ENCODE measurements at regions not wholly inside any gene's neighbourhood (a gene's known extent, or its start where the extent isn't known, plus 50 kb on each side); places are given as distances from the start of the nearest gene placed in this dataset.

DNA sequence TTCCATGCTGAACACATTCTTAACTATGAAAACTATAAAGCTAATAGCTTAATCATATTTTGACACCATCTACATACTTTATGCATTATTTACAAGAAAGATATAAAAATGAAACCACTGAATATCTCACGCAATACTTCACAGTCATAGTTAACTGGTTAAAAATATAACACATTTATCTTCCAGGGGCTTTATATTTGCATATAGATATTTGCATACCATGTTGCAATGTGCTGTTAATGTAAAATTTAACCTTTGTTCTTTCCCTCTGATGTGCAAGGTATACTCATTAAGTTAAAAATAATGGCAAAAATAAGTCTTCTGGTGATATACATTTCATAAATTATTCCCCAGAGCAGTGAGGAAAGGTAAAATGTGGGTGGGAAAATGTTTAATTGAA, 76.9 kb upstream of the MGMT start:
- DNase-seq, result no peak

DNA sequence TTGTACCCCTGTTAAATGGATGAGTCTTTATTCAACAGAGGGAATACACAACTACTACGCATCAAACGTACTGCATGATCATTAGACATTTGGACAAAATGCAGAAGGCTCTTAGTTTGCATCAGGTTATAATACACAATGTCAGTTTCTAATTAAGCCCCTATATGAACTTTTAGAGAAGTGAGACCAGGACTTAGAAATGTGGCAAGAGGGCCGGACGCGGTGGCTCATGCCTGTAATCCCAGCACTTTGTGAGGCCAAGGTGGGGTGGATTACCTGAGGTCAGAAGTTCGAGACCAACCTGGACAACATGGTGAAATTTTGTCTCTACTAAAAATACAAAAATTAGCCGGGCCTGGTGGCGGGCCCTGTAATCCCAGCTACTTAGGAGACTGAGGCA, 76.3 kb upstream of the MGMT start:
- DNase-seq, result no peak

GRCh38 chr10:129391464-129391863, 75.6 kb upstream of the MGMT start:
- DNase-seq, result no peak

GRCh38 chr10:129392855-129393254, 74.2 kb upstream of the MGMT start:
- DNase-seq, result no peak

DNA sequence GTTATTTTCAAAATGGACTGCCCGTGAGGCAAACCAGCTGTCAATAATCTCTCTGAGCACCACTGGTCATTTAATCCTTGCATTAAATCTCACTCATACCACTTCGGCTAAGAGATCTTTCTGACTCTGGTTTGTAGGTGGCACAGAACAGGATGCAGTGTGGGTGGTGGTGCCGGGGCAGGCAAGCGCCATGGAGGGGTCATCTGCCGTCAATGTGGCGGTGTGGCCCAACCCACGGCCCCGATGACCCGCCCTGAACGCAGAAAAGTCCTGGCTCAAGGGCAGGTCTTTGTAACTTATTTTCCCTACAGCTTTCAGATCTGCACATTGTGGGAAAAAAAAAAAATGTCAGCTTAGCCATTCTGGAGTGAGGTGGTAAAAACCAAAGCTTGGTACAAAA, 73.2 kb upstream of the MGMT start:
- DNase-seq, result no peak

DNA sequence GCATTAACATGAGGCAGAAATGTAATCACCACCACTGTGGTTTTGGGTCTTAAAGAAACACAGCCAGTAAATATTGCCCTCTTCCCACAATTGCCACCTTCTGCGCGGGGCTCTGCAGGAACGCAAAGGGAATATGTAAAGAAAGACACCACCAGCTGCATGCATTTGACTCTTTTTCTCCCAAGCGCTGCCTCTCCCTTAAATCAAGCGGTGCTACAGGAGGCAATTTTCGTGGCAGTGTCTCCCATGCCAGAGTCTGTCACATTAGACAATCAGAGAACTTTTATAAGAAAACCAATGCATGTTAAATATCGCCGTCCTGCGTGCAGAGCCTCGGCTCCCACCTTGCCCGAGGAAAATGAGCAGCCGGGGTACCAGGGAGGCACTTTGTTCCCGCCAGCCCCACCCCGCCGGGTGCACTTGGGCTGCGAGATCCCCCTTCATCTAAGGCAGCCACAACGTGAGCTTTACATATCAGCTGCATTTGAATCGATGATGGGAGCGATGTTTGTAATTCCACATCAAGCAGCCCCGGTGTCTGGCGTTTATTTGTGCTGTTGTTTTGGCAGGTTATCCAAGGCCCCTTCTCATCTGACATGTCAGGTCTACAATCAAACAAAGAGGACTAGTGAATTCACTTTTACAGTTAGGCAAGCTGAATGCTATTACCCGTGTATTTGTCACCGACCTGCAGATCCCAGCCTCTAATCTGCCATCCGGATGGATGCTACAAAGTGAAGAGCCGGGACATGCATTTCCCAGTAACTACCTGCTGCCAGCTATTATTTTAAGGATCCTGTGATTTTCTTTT, 72.3 kb upstream of the MGMT start:
- no peak for DNase-seq

- no peak for DNase-seq
Observed at GRCh38 chr10:129396021-129396722, 70.9 kb upstream of the MGMT start.

GRCh38 chr10:129397198-129397974, 69.7 kb upstream of the MGMT start:
- peak in 1 of 3 donors; percentile 50 for DNase-seq

GRCh38 chr10:129398711-129399141, 68.3 kb upstream of the MGMT start:
- peak; percentile 63 to 83 (median 67) for DNase-seq

DNA sequence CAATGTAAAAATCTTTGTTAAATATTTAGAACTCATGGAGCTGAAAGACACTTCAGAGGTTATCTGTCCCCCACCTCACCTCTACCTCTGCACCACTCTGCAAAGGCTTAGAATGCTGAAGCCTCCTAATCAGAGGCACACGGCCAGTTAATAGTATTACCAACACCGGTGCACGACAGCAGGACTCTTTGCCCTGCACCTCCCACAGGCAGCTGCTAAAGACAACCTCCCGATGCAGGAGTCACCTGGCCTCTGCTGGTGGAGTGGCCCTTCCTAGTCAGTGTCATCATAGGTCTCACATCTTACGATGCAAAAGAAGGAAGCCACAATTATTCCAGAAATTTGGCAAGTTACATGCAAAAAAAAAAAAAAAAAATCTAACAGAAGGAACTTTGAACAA, 66.6 kb upstream of the MGMT start:
- DNase-seq, result no peak

DNA sequence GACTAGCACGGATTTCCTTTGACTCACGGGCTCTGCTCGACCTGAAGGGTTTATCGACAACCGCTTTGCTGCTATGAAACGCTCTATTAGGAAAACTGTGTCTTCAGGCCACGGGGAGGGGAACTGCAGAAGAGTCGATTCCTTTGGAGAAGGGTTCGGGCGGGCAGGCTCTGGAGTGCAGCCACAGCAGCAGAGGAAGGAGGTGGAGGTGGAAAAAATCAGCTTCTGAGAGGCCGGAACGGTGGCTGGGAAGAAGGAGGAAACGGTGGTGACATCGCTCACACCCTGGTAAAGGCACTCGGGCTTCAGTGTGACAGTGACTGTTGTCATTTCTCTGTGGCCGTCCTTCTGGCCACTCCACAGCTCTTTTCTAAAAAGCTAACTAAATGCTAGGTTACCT, 64.6 kb upstream of the MGMT start:
- DNase-seq, result no peak

- no peak for DNase-seq
Observed at GRCh38 chr10:129404091-129404490, 63.0 kb upstream of the MGMT start.

- DNase-seq, result no peak
Observed at GRCh38 chr10:129405389-129405788, 61.7 kb upstream of the MGMT start.

DNA sequence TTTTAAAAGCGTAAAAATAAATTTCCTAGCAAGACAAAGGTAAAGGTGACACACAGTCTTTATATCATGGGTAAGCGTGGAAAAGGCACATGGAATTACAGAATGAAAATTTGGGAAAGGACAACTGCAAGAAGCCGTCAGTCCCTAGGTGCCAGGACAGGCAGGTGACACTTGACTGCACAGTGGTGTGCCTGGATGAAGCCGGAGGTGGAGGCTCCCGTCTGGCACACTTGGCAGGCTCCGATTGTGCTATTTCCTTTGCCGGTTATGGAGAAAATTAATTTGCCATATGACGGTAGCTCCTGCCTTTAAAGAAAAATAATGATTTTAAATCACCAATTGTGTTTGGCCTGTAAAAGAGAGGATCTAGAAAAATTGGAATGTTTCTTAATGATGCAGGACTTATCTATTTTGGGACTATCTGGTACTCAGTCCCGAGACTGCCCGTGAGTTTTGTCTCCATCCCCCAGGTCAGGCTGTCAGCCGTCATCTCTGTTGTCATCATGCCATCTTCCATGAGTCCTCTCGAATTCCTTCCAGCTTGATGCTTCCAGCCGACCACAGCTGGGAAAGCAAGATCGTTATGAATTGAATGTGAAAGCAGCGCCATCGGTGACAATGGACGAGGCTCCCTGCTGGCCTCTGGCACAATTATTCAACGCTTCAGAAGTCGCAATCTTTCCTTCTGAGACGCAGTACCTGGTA, 56.2 kb upstream of the MGMT start:
- peak in 2 of 3 donors; percentile 34 to 53 for DNase-seq

DNA sequence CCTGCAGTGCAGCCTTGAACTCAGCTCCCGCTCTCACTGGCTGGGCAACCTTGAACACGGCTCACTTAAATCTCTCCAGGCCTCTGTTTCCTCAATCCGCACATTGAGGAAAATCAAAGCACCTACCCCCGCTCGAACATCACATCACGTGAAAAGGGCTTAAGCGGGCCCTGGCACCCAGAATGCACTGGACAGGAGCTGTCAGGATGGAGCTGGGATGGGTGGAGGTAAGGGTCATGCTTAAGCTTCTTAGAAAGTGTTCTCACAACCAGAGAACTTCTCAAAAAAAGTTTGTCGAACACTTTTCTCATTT, 55.7 kb upstream of the MGMT start:
- DNase-seq, result no peak

DNA sequence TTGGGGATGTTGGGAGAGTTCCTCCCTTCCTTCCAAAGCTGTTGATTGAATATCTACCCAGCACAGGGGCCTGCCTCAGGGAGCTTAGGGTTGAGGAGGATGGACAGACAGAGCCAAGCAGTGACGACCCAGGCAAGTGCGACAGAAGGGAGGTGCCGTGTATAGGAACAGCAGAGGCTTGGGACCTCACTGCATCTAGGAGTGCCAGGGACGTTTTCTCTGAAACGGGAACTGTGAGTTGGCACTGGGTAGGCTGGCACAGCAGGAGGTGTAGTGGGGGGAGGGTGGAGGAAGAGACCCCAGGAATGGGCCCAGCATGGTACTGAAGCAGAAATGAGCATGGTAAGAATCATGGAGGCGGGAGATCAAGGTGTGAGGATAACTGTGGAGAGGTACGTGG, 55.3 kb upstream of the MGMT start:
- DNase-seq, result no peak

GRCh38 chr10:129413024-129413423, 54.0 kb upstream of the MGMT start:
- peak in 1 of 3 donors; percentile 53 for DNase-seq

- no peak for DNase-seq
Observed at GRCh38 chr10:129415215-129416140, 51.6 kb upstream of the MGMT start.

DNA sequence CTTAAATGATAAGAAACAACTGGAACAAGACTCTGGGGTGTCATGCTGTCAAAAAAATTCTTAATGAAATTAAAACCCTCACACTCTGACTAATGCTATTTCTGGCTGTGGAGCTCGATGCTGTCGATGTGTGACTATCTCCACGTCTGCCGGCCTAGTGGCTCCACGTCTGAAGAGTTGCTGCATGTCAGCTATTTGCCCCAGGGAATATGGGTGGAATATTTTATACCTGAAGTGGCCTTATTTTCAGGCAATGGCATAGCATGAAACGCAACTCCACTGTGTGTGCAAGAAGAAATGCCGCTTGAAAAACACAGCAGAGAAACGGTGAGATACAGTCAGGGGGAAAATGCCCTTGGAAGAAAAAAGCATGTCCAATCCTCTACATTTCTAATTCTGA, 50.9 kb upstream of the MGMT start:
- DNase-seq, result no peak

DNA sequence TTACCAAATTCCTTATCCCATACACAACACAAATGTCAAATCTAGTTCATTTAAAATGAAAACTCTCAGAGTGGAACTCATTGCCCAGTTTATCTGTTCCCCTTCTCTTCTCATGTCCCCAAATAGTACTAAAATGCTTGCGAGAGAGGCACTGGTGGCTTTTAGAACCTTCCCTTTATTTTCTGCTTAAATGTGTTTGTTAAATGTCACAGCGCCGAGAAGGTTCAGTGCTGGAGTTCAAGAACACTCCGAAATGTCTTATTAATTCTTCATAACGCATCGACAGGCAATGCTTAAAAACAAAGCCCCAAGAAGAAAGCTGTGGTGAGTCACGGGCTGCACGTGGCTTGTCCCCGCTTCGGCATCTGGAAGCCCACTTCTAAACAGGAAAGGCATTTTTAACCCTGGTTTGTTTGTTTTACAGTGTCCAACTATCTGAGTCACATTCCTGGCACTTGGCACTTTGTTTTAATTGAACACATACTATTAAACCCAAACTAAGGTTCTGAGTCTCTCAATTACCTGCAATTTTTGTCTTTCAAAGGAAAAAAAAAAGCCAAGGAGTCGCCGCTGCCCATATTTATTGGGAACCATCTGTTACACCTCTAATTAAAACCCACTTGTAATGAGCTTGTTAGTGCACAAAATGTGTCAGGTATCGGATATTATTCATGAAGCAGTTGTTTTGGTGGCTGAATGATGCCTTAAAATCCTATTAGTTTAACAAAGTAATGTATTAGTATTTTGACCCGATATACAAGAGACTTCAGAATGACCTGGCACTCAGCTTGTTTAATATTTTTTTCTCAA, 49.9 kb upstream of the MGMT start:
- peak; percentile 26 to 67 (median 27) for DNase-seq

All from muscle of back (tissue), 3 donors.